EL (cell line): ENCODE measurements at regions not wholly inside any gene's neighbourhood (a gene's known extent, or its start where the extent isn't known, plus 50 kb on each side); places are given as distances from the start of the nearest gene placed in this dataset.

Experiments used
- DNase-seq: peaks from one replicate; pipeline ENCODE4 v3.0.0-alpha.2; 2016

GRCh38 chr11:30159546-30159945, 71.3 kb upstream of the FSHB start:
- DNase-seq: no peak

GRCh38 chr11:30165652-30166051, 65.2 kb upstream of the FSHB start:
- DNase-seq: no peak

GRCh38 chr11:30171661-30172060, 59.2 kb upstream of the FSHB start:
- no peak for DNase-seq

- DNase-seq: no peak
Observed at GRCh38 chr11:30172158-30172557, 58.7 kb upstream of the FSHB start.

- no peak for DNase-seq
Observed at GRCh38 chr11:30172883-30173311, 57.9 kb upstream of the FSHB start.

GRCh38 chr11:30174265-30175020, 56.4 kb upstream of the FSHB start:
- no peak for DNase-seq
